ENCODE measurements at regions not wholly inside any gene's neighbourhood (a gene's known extent, or its start where the extent isn't known, plus 50 kb on each side); places are given as distances from the start of the nearest gene placed in this dataset.

- H4K20me1 ChIP-seq (ENCODE audit: insufficient read depth, low read length) = no peaks in the 10 kb centered on the region
- no peaks in the 10 kb centered on the region for H3K4me1 ChIP-seq (ENCODE audit: low read length)
- no peaks in the 10 kb centered on the region for H3F3A ChIP-seq (ENCODE audit: insufficient read depth, low read length)
- H3K9me2 ChIP-seq (replicated peaks; ENCODE audit: insufficient read depth, low read length) = no peaks in the 10 kb centered on the region
- no peaks in the 10 kb centered on the region for H3K36me3 ChIP-seq (replicated peaks; ENCODE audit: insufficient read depth, low read length)
- H3K9ac ChIP-seq (ENCODE audit: low read length) = no peak overlapping the region
- no peak overlapping the region for H3K4me3 ChIP-seq (ENCODE audit: low read length)
- H3K27me3 ChIP-seq (replicated peaks; ENCODE audit: insufficient read depth, low read length) = no peaks in the 10 kb centered on the region
- DNase-seq = no peak
- no peak for TF ChIP-seq EZH2phosphoT487 (IDR thresholded peaks at IDR 0.05; ENCODE audit: low read length)
- TF ChIP-seq EZH2 (optimal IDR thresholded peaks at IDR 0.05; ENCODE audit: low read depth, low read length) = no peak
- no peak for TF ChIP-seq CTCF (IDR thresholded peaks at IDR 0.05; ENCODE audit: low read length)
- H3K79me2 ChIP-seq (ENCODE audit: low read length) = no peaks in the 10 kb centered on the region
- H3K4me2 ChIP-seq (ENCODE audit: low read depth, low read length) = no peak overlapping the region
- no peaks in the 10 kb centered on the region for H3K9me3 ChIP-seq (replicated peaks; ENCODE audit: insufficient read depth, low read length)
- H2AFZ ChIP-seq (ENCODE audit: low read length) = no peak overlapping the region
- no peak overlapping the region for H3K27ac ChIP-seq (ENCODE audit: low read length)
These were observed 108.4 kb upstream of the SLC22A23 start for GRCh38 chr6:3565291-3565690.

DNA sequence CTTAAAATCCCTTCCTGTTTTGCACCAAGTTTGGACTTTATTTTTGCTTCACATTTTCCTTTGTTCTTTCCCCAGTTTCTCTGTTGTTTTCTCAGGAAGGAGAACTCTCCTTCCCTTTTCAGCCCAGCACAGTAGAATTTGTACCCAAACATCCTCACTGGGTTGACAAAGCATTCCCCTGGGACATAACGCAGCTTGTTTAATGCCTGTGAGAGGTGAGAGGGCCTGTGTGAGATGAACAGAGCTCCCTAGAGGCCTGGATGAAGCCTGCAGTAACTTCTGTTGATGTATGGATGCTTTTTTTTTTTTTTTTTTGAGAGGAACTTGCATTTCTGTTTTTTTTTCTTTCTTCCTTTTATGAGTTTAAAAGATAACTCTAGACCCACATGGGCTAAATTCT is 104.9 kb upstream of the SLC22A23 start:
- no peaks in the 10 kb centered on the region for H3K36me3 ChIP-seq (replicated peaks; ENCODE audit: insufficient read depth, low read length)
- H3F3A ChIP-seq (ENCODE audit: insufficient read depth, low read length) = no peaks in the 10 kb centered on the region
- H3K4me2 ChIP-seq (ENCODE audit: low read depth, low read length) = no peak overlapping the region
- H3K27me3 ChIP-seq (replicated peaks; ENCODE audit: insufficient read depth, low read length) = no peaks in the 10 kb centered on the region
- H3K9me3 ChIP-seq (replicated peaks; ENCODE audit: insufficient read depth, low read length) = no peaks in the 10 kb centered on the region
- H4K20me1 ChIP-seq (ENCODE audit: insufficient read depth, low read length) = no peaks in the 10 kb centered on the region
- H2AFZ ChIP-seq (ENCODE audit: low read length) = no peak overlapping the region
- H3K27ac ChIP-seq (ENCODE audit: low read length) = no peak overlapping the region
- no peaks in the 10 kb centered on the region for H3K79me2 ChIP-seq (ENCODE audit: low read length)
- H3K9ac ChIP-seq (ENCODE audit: low read length) = no peak overlapping the region
- TF ChIP-seq CTCF (IDR thresholded peaks at IDR 0.05; ENCODE audit: low read length) (no peak), EZH2phosphoT487 (IDR thresholded peaks at IDR 0.05; ENCODE audit: low read length) (no peak), EZH2 (optimal IDR thresholded peaks at IDR 0.05; ENCODE audit: low read depth, low read length) (no peak)
- no peaks in the 10 kb centered on the region for H3K9me2 ChIP-seq (replicated peaks; ENCODE audit: insufficient read depth, low read length)
- DNase-seq = no peak
- H3K4me3 ChIP-seq (ENCODE audit: low read length) = no peak overlapping the region
- H3K4me1 ChIP-seq (ENCODE audit: low read length) = no peaks in the 10 kb centered on the region

GRCh38 chr6:3560211-3560610 is 103.4 kb upstream of the SLC22A23 start:
- H3K9ac ChIP-seq (ENCODE audit: low read length) = no peak overlapping the region
- H3K27ac ChIP-seq (ENCODE audit: low read length) = no peak overlapping the region
- TF ChIP-seq EZH2phosphoT487 (IDR thresholded peaks at IDR 0.05; ENCODE audit: low read length) = no peak
- no peak for TF ChIP-seq CTCF (IDR thresholded peaks at IDR 0.05; ENCODE audit: low read length)
- H3K9me2 ChIP-seq (replicated peaks; ENCODE audit: insufficient read depth, low read length) = no peaks in the 10 kb centered on the region
- H3K27me3 ChIP-seq (replicated peaks; ENCODE audit: insufficient read depth, low read length) = no peaks in the 10 kb centered on the region
- no peak overlapping the region for H3K4me2 ChIP-seq (ENCODE audit: low read depth, low read length)
- no peaks in the 10 kb centered on the region for H4K20me1 ChIP-seq (ENCODE audit: insufficient read depth, low read length)
- no peaks in the 10 kb centered on the region for H3K36me3 ChIP-seq (replicated peaks; ENCODE audit: insufficient read depth, low read length)
- H3K9me3 ChIP-seq (replicated peaks; ENCODE audit: insufficient read depth, low read length) = no peaks in the 10 kb centered on the region
- no peak overlapping the region for H3K4me3 ChIP-seq (ENCODE audit: low read length)
- no peaks in the 10 kb centered on the region for H3K79me2 ChIP-seq (ENCODE audit: low read length)
- DNase-seq = no peak
- H3F3A ChIP-seq (ENCODE audit: insufficient read depth, low read length) = no peaks in the 10 kb centered on the region
- no peak overlapping the region for H2AFZ ChIP-seq (ENCODE audit: low read length)
- H3K4me1 ChIP-seq (ENCODE audit: low read length) = no peaks in the 10 kb centered on the region
